GM19023 (cell line): ENCODE measurements at regions not wholly inside any gene's neighbourhood (a gene's known extent, or its start where the extent isn't known, plus 50 kb on each side); places are given as distances from the start of the nearest gene placed in this dataset.

Experiments used
- ATAC-seq: cut with Tn5 transposase; IDR thresholded peaks from one replicate; pipeline ENCODE4 v1.9.1; 2021; ENCODE audit warnings: mild to moderate bottlenecking, moderate library complexity; ENCODE audit not compliant: unreplicated experiment

DNA sequence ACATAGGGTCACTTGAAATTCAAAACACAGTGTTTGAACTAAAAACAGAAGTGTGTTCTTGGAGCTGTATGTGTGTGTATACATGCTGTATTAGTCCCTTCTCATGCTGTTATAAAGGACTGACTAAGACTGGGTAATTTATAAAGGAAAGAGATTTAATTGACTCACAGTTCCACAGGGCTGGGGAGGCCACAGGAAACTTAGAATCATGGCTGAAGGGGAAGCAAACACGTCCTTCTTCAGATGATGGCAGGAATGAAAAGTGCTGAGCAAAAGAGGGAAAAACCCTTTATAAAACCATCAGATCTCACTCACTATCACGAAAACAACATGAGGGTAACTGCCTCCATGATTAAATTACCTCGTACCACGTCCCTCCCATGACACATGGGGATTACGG lies 224.1 kb downstream of the BCAT1 start:
- no peak for ATAC-seq

- no peak for ATAC-seq
These were observed 225.1 kb downstream of the BCAT1 start for GRCh38 chr12:24723759-24724158.

DNA sequence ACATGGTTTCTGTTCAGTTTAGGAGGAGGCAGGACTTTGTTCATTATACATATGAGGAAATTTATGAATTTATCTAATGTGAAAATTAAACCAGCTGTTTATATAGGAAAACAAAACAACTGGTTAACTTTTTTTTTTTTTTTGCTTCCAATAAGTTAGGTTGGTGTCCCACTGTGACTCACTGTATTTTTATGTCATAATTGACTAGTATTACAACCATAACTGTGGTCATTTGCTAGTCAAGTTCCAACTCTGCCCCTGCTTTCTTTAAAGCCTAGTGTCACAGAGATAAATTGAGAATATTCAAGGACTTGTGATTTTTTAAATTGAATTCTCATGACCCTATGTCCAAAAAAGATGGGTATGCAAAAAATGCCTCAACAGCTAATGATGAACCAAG lies 227.7 kb downstream of the BCAT1 start:
- ATAC-seq, result no peak

DNA sequence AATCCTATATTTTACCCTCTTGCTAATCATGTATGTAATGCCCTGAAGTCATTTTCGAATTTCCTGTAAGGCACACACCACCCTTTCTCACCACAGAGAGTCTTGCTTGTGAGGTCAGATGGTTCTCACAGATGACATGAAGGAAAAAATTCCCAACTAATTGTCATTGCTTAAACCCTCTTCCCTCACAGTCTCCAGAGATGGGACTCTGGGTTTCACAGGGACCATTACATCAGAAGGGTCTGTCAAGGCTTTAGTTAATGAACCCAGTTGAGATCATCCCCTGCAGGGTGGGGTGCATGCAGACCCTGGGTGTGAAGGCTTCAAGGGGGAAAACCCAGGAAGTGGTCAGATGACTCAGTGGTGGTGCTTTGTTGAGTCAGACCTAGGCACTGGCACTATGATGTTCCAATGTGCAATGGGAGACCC lies 229.6 kb downstream of the BCAT1 start:
- ATAC-seq, result peak; percentile 96

- ATAC-seq, result no peak
These were observed 230.3 kb downstream of the BCAT1 start for GRCh38 chr12:24718617-24719016.

DNA sequence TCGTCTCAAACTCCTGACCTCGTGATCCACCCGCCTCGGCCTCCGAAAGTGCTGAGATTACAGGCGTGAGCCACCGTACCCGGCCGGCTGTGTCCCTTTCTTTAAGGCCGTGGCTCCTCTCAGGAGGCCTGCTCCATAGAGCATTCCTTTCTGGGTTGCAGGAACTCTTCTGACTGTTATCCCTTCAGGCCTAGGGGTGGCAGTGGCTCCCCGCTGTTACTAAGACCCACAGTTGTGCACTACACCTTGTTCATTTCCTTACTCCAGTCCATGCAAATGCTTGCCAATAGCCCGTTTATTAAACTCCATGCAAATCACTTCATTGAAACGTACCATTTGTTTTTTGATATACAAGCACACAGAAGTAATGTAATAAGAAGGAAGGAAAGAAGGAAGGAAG lies 234.7 kb downstream of the BCAT1 start:
- no peak for ATAC-seq

- no peak for ATAC-seq
These were observed 237.6 kb downstream of the BCAT1 start for GRCh38 chr12:24711056-24712008.

GRCh38 chr12:24709216-24709615 lies 239.7 kb downstream of the BCAT1 start:
- no peak for ATAC-seq

- no peak for ATAC-seq
These were observed 240.2 kb downstream of the BCAT1 start for GRCh38 chr12:24708718-24709117.

GRCh38 chr12:24708043-24708442 lies 240.9 kb downstream of the BCAT1 start:
- ATAC-seq, result no peak

GRCh38 chr12:24707334-24707733 lies 241.6 kb downstream of the BCAT1 start:
- no peak for ATAC-seq

- peak; percentile 98 for ATAC-seq
These were observed 243.1 kb downstream of the BCAT1 start for GRCh38 chr12:24705741-24706358.

GRCh38 chr12:24705216-24705615 lies 243.7 kb downstream of the BCAT1 start:
- no peak for ATAC-seq

DNA sequence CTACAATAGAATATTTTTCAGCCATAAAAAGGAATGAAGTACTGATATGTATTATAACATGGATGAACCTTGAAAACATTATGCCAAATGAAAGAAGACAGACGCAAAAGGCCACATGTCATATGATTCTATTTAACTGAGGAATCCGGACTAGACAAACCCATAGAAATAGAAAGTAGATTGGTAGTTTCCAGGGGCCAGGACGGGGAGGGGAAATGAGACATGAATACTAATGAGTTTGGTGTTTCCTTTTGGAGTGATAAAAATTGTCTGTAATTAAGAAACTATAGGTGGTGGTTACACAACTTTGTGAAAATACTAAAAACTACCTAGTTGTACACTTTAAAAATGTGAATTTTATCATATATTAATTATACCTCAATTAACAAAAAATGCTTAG lies 247.6 kb downstream of the BCAT1 start:
- no peak for ATAC-seq

DNA sequence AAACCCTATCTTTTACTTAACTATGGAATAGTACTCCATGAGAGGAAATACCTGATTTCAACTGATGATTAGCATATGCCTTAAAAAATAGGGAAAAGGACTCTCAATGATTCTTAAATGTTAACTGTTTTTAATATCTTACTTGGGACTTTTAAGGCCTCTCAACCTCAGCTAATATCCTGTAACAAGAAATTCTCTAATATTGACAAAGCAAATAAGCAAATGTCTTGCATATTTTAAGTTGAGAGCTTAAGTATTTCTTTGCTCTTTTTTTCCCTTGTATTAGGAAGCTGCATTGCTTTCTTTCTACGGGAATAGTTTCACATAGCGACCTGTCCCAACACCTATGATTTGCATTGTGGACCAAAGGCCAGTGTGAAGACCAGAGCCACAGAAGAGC lies 249.9 kb downstream of the BCAT1 start:
- ATAC-seq, result no peak

DNA sequence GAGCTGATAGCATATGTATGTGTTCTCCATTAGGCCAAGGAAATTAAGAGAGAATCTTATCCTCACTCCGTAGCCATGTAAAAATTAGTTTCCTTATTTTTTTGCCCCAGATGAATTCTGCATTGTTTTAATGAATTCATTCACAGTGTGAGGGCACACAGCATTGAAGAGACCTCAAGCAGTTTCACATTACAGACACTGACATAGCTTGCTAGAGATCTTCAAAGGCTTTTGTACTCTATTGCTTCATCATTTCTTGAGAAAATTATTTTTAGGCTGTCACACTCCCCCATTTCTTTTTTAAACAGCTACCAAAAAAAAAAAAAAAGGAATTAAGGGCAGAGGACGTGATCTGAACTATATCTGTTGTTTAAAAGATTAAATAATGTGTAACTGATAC lies 251.1 kb downstream of the BCAT1 start:
- no peak for ATAC-seq

DNA sequence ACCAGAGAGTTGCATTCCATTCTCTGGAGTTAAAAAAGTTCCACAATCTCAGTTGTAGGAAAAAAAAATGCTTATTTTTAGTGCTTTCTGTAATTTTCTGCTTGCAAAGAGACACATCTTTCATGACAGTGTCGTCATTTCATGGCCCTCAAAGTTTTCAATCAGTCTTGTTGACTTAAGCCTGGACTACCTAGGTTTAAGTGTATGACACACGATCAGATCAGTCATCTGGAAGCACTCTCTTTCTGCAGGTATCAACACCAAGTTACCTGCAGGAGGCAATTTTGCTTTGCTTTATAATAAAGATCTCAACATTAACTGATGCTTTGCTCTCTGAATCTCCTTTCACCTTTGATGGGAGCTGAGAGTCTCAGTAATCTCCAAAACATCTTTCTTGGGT lies 251.6 kb downstream of the BCAT1 start:
- ATAC-seq, result no peak

GRCh38 chr12:24696800-24697199 lies 252.1 kb downstream of the BCAT1 start:
- ATAC-seq, result no peak

GRCh38 chr12:24695657-24696329 lies 253.1 kb downstream of the BCAT1 start:
- ATAC-seq, result no peak

DNA sequence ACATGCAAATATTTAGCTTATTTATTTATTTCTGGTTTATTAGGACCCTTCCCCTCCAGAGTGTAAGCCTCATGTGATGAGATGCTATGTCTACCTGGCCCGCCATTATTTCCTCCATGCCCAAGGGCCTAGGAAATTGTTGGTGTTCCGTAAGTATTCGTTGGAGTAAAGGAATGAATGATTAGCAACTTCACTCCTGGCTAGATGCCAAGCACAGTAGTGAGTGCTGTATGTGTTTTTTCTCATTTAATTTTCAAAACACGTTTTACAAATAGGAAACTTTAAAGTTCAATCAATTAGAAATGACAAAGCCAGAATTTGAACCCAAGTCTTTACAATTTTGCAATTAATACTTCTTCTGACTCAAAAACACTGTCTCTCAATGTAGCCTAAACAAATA lies 253.8 kb downstream of the BCAT1 start:
- no peak for ATAC-seq

DNA sequence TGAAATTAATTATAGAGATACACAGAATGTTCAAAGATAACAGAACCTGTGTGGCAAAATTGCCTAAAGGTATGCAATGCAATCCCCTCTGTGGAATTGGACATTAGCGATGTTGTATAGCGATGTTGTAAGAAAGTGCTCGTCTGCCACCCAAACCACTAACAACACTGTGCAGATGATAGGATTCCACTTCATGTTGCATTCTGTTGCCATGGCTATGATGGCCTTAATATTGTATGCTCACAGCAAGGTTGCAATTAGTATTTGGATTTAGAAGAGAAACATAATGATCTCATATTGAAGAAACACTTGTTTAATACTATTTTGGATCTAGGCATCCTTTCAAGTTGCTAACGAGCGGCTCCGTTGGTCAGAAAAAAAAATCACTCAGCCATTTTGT lies 260.3 kb downstream of the BCAT1 start:
- ATAC-seq, result no peak

GRCh38 chr12:24681570-24681969 lies 267.3 kb downstream of the BCAT1 start:
- no peak for ATAC-seq
